ENCODE measurements at regions not wholly inside any gene's neighbourhood (a gene's known extent, or its start where the extent isn't known, plus 50 kb on each side); places are given as distances from the start of the nearest gene placed in this dataset.

- TF ChIP-seq, protein P1, sequence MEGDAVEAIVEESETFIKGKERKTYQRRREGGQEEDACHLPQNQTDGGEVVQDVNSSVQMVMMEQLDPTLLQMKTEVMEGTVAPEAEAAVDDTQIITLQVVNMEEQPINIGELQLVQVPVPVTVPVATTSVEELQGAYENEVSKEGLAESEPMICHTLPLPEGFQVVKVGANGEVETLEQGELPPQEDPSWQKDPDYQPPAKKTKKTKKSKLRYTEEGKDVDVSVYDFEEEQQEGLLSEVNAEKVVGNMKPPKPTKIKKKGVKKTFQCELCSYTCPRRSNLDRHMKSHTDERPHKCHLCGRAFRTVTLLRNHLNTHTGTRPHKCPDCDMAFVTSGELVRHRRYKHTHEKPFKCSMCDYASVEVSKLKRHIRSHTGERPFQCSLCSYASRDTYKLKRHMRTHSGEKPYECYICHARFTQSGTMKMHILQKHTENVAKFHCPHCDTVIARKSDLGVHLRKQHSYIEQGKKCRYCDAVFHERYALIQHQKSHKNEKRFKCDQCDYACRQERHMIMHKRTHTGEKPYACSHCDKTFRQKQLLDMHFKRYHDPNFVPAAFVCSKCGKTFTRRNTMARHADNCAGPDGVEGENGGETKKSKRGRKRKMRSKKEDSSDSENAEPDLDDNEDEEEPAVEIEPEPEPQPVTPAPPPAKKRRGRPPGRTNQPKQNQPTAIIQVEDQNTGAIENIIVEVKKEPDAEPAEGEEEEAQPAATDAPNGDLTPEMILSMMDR (IDR thresholded peaks at IDR 0.05) = no peak
- no peak for TF ChIP-seq POLR2A (IDR thresholded peaks at IDR 0.05)
These were observed 184.6 kb upstream of the OSR1 start for GRCh38 chr2:19542796-19543662.

Data from adrenal gland (tissue), 5 donors.